Left lung (tissue), 4 donors: ENCODE measurements at regions not wholly inside any gene's neighbourhood (a gene's known extent, or its start where the extent isn't known, plus 50 kb on each side); places are given as distances from the start of the nearest gene placed in this dataset.

ENCODE experiments used
- ATAC-seq: fragments of 200-7000 bp; cut with Tn5 transposase; one replicate; pipeline ENCODE4 v1.9.1; 2020; ENCODE audit warnings: moderate library complexity
- DNase-seq, 4 donors: peaks; one replicate each; pipeline ENCODE4 v3.0.0-alpha.2; 2013 to 2020
- H3K27ac ChIP-seq, 2 donors: fragments of 200-600 bp; sonication (generic) in 1 of 2; one replicate each; pipeline versions ENCODE4 v1.5.0 to v1.8.0; 2020 to 2021
- H3K27me3 ChIP-seq, 2 donors: fragments of 200-600 bp; sonication (generic) in 1 of 2; one replicate each; pipeline versions ENCODE4 v1.5.0 to v1.8.0; 2020 to 2021
- H3K36me3 ChIP-seq, 2 donors: fragments of 200-600 bp; sonication (generic) in 1 of 2; one replicate each; pipeline versions ENCODE4 v1.5.0 to v1.8.0; 2020 to 2021
- H3K4me1 ChIP-seq, 2 donors: fragments of 200-600 bp; one replicate each; pipeline ENCODE4 v1.8.0; 2021
- H3K4me3 ChIP-seq, 2 donors: fragments of 200-600 bp; sonication (generic) in 1 of 2; one replicate each; pipeline versions ENCODE4 v1.5.0 to v1.8.0; 2020 to 2021; ENCODE audit warnings: mild to moderate bottlenecking in 1 of 2
- H3K9me3 ChIP-seq, 2 donors: fragments of 200-600 bp; sonication (generic) in 1 of 2; one replicate each; pipeline versions ENCODE4 v1.5.0 to v1.8.0; 2020 to 2021
- CTCF ChIP-seq, 2 donors: fragments of 200-600 bp; sonication (generic) in 1 of 2; IDR thresholded peaks; one replicate each; pipeline versions ENCODE4 v1.5.0 to v1.8.0; 2021; ENCODE audit warnings: antibody characterized with exemption in 2 of 2
- intact Hi-C, 2 donors: fragments of 100-400 bp; cut with DNase I; formaldehyde crosslinking; loops; one replicate each; pipeline versions ENCODE4 v1.11.2 to v1.14.2; 2022
- donor health status: DM: no; HTN: yes; CAD: no.
- donor health status: DM: no; HTN: no; CAD: no.

- no peak for TF ChIP-seq CTCF (IDR thresholded peaks at IDR 0.05)
- intact Hi-C loops: no loop called here
- H3K4me3 ChIP-seq: no peak overlapping the region
Observed at GRCh38 chr2:16398486-16399043, 267.1 kb downstream of the CYRIA start.

GRCh38 chr2:16397681-16398475 lies 267.8 kb downstream of the CYRIA start:
- no peaks in the 10 kb centered on the region for H3K27me3 ChIP-seq
- H3K27ac ChIP-seq: no peak overlapping the region
- TF ChIP-seq CTCF (IDR thresholded peaks at IDR 0.05): no peak
- ATAC-seq (no peak), DNase-seq (no peak)
- no peaks in the 10 kb centered on the region for H3K4me1 ChIP-seq
- H3K36me3 ChIP-seq: no peaks in the 10 kb centered on the region
- H3K9me3 ChIP-seq: no peaks in the 10 kb centered on the region
- intact Hi-C loops: no loop called here
- no peak overlapping the region for H3K4me3 ChIP-seq

More at GRCh38 chr2:16398486-16399043, 267.1 kb downstream of the CYRIA start:
- Histone ChIP-seq H3K4me1 (no peaks in the 10 kb centered on the region), H3K9me3 (no peaks in the 10 kb centered on the region), H3K27ac (no peak overlapping the region), H3K36me3 (no peaks in the 10 kb centered on the region), H3K27me3 (no peaks in the 10 kb centered on the region)
- DNase-seq: no peak
- ATAC-seq: no peak

- Histone ChIP-seq H3K27ac (no peak overlapping the region), H3K4me1 (no peaks in the 10 kb centered on the region), H3K4me3 (no peak overlapping the region), H3K27me3 (no peaks in the 10 kb centered on the region), H3K9me3 (no peaks in the 10 kb centered on the region), H3K36me3 (no peaks in the 10 kb centered on the region)
- DNase-seq (no peak), ATAC-seq (no peak)
- TF ChIP-seq CTCF (IDR thresholded peaks at IDR 0.05): no peak
- intact Hi-C loops: no loop called here
Observed at GRCh38 chr2:16396986-16397385, 268.6 kb downstream of the CYRIA start.

DNA sequence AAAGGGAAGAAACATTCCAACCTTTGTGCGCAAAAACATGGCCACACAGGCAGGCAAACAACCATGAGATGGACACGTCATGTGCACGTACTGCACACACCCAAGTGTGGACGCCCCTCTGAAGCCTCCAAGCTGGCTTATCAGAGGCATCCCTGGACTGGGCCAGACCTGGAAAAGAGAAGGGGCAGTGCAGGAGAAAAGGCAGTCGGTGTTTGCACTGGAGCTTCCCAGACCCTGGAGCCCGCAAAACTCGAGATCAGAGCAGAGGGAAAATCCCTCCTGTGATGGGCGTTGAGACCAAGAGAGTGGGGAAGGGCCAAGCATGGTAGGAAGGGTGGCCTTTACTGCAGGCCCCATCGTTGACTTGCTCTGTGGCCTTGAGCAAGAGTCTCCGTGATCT lies 269.5 kb downstream of the CYRIA start:
- ATAC-seq (no peak), DNase-seq (no peak)
- intact Hi-C loops: no loop called here
- no peaks in the 10 kb centered on the region for H3K36me3 ChIP-seq
- H3K4me1 ChIP-seq: no peaks in the 10 kb centered on the region
- H3K27me3 ChIP-seq: no peaks in the 10 kb centered on the region
- TF ChIP-seq CTCF (IDR thresholded peaks at IDR 0.05): no peak
- no peak overlapping the region for H3K27ac ChIP-seq
- H3K4me3 ChIP-seq: no peak overlapping the region
- no peaks in the 10 kb centered on the region for H3K9me3 ChIP-seq

GRCh38 chr2:16395601-16396000 lies 270.0 kb downstream of the CYRIA start:
- Histone ChIP-seq H3K27ac (no peak overlapping the region), H3K9me3 (no peaks in the 10 kb centered on the region), H3K4me3 (no peak overlapping the region), H3K27me3 (no peaks in the 10 kb centered on the region), H3K4me1 (no peaks in the 10 kb centered on the region), H3K36me3 (no peaks in the 10 kb centered on the region)
- DNase-seq (no peak), ATAC-seq (no peak)
- TF ChIP-seq CTCF (IDR thresholded peaks at IDR 0.05): no peak
- intact Hi-C loops: no loop called here
